Chondrocyte (in vitro differentiated cells): ENCODE measurements at regions not wholly inside any gene's neighbourhood (a gene's known extent, or its start where the extent isn't known, plus 50 kb on each side); places are given as distances from the start of the nearest gene placed in this dataset.
A peak's percentile ranks its signal among the peaks of the same experiment; 100 is the strongest.

ENCODE experiments used
- DNase-seq: peaks from one replicate; pipeline ENCODE4 v3.0.0; 2021; ENCODE audit warnings: mixed read lengths, low spot score
- H3K27ac Mint-ChIP-seq: one replicate; pipeline ENCODE4 v1.8.0; 2021; ENCODE audit warnings: mild to moderate bottlenecking, moderate library complexity, mixed read lengths; ENCODE audit not compliant: unreplicated experiment
- H3K27me3 Mint-ChIP-seq: 2 replicates; pipeline ENCODE4 v1.8.0; 2021; ENCODE audit warnings: low read depth, mixed read lengths
- H3K36me3 Mint-ChIP-seq: 2 replicates; pipeline ENCODE4 v1.8.0; 2021; ENCODE audit warnings: low read depth, mixed read lengths
- H3K4me1 Mint-ChIP-seq: 2 replicates; pipeline ENCODE4 v1.8.0; 2021; ENCODE audit warnings: low read depth, mild to moderate bottlenecking, mixed read lengths
- H3K4me3 Mint-ChIP-seq: one replicate; pipeline ENCODE4 v1.8.0; 2021; ENCODE audit warnings: mild to moderate bottlenecking, moderate library complexity, mixed read lengths; ENCODE audit not compliant: unreplicated experiment
- H3K9me3 Mint-ChIP-seq: 2 replicates; pipeline ENCODE4 v1.8.0; 2021; ENCODE audit warnings: low read depth, mixed read lengths
- CTCF ChIP-seq: fragments of 200-600 bp; sonication (generic); IDR thresholded peaks from 2 replicates; pipeline ENCODE4 v1.5.0; 2021; ENCODE audit warnings: antibody characterized with exemption, mild to moderate bottlenecking, moderate library complexity

GRCh38 chr9:16052757-16053530, 500.1 kb downstream of the CCDC171 start:
- no peak for DNase-seq
- Mint-ChIP-seq H3K4me3 (no peak overlapping the region), H3K27ac (no peak overlapping the region), H3K36me3 (no peaks in the 10 kb centered on the region), H3K4me1 (peaks cover 6% of the 10 kb centered on the region), H3K9me3 (no peaks in the 10 kb centered on the region), H3K27me3 (no peaks in the 10 kb centered on the region)
- TF ChIP-seq CTCF, result no peak

GRCh38 chr9:16057541-16057940, 504.7 kb downstream of the CCDC171 start:
- TF ChIP-seq CTCF, result no peak
- Mint-ChIP-seq H3K36me3 (no peaks in the 10 kb centered on the region), H3K27me3 (no peaks in the 10 kb centered on the region), H3K4me3 (no peak overlapping the region), H3K9me3 (no peaks in the 10 kb centered on the region), H3K27ac (no peak overlapping the region), H3K4me1 (peaks cover 13% of the 10 kb centered on the region)
- DNase-seq, result no peak

- no peaks in the 10 kb centered on the region for H3K9me3 Mint-ChIP-seq
- H3K27ac Mint-ChIP-seq, result peak overlapping the region; percentile 84
- peaks cover 19% of the 10 kb centered on the region for H3K4me1 Mint-ChIP-seq
- no peaks in the 10 kb centered on the region for H3K27me3 Mint-ChIP-seq
- TF ChIP-seq CTCF, result peak; percentile 9
- no peak overlapping the region for H3K4me3 Mint-ChIP-seq
- H3K36me3 Mint-ChIP-seq, result no peaks in the 10 kb centered on the region
- no peak for DNase-seq
Observed at GRCh38 chr9:16058131-16058549, 505.3 kb downstream of the CCDC171 start.

GRCh38 chr9:16060436-16061129, 507.7 kb downstream of the CCDC171 start:
- H3K4me1 Mint-ChIP-seq, result peaks cover 21% of the 10 kb centered on the region
- no peaks in the 10 kb centered on the region for H3K36me3 Mint-ChIP-seq
- no peak overlapping the region for H3K27ac Mint-ChIP-seq
- H3K27me3 Mint-ChIP-seq, result no peaks in the 10 kb centered on the region
- H3K4me3 Mint-ChIP-seq, result no peak overlapping the region
- TF ChIP-seq CTCF, result no peak
- H3K9me3 Mint-ChIP-seq, result no peaks in the 10 kb centered on the region
- no peak for DNase-seq

- TF ChIP-seq CTCF, result no peak
- no peak for DNase-seq
- Mint-ChIP-seq H3K36me3 (peaks cover 1% of the 10 kb centered on the region), H3K4me3 (no peak overlapping the region), H3K27me3 (no peaks in the 10 kb centered on the region), H3K4me1 (peaks cover 17% of the 10 kb centered on the region), H3K9me3 (no peaks in the 10 kb centered on the region), H3K27ac (no peak overlapping the region)
Observed at GRCh38 chr9:16062542-16063240, 509.8 kb downstream of the CCDC171 start.
